ENCODE measurements at regions not wholly inside any gene's neighbourhood (a gene's known extent, or its start where the extent isn't known, plus 50 kb on each side); places are given as distances from the start of the nearest gene placed in this dataset.
A peak's percentile ranks its signal among the peaks of the same experiment; 100 is the strongest.

- Histone ChIP-seq H3K9me3 (ENCODE audit: control insufficient read depth, low read depth, low read length) (no peaks in the 10 kb centered on the region), H3K27ac (ENCODE audit: low read length) (no peak overlapping the region), H3K4me3 (ENCODE audit: low read length) (no peak overlapping the region), H3K27me3 (ENCODE audit: control insufficient read depth, insufficient read depth, low read length) (no peaks in the 10 kb centered on the region), H3K36me3 (ENCODE audit: control insufficient read depth, insufficient read depth, low read length) (no peaks in the 10 kb centered on the region), H3K4me1 (ENCODE audit: control insufficient read depth, insufficient read depth, low read length) (no peaks in the 10 kb centered on the region)
- no peak for DNase-seq
- no CpG with 5 or more reads among the region's 3 CpGs for WGBS (ENCODE audit: insufficient coverage, low lambda C conversion rate)
Observed at GRCh38 chr12:97910559-97910958, 448.0 kb downstream of the RMST start.

GRCh38 chr12:97912943-97913342 lies 450.3 kb downstream of the RMST start:
- Histone ChIP-seq H3K36me3 (ENCODE audit: control insufficient read depth, insufficient read depth, low read length) (no peaks in the 10 kb centered on the region), H3K27ac (ENCODE audit: low read length) (no peak overlapping the region), H3K4me1 (ENCODE audit: control insufficient read depth, insufficient read depth, low read length) (no peaks in the 10 kb centered on the region), H3K9me3 (ENCODE audit: control insufficient read depth, low read depth, low read length) (no peaks in the 10 kb centered on the region), H3K4me3 (ENCODE audit: low read length) (no peak overlapping the region), H3K27me3 (ENCODE audit: control insufficient read depth, insufficient read depth, low read length) (no peaks in the 10 kb centered on the region)
- DNase-seq: no peak
- no CpG with 5 or more reads among the region's 2 CpGs for WGBS (ENCODE audit: insufficient coverage, low lambda C conversion rate)

- DNase-seq: no peak
- Histone ChIP-seq H3K9me3 (ENCODE audit: control insufficient read depth, low read depth, low read length) (no peaks in the 10 kb centered on the region), H3K4me3 (ENCODE audit: low read length) (no peak overlapping the region), H3K4me1 (ENCODE audit: control insufficient read depth, insufficient read depth, low read length) (no peaks in the 10 kb centered on the region), H3K27ac (ENCODE audit: low read length) (no peak overlapping the region), H3K36me3 (ENCODE audit: control insufficient read depth, insufficient read depth, low read length) (no peaks in the 10 kb centered on the region), H3K27me3 (ENCODE audit: control insufficient read depth, insufficient read depth, low read length) (no peaks in the 10 kb centered on the region)
- no CpG with 5 or more reads among the region's 1 CpG for WGBS (ENCODE audit: insufficient coverage, low lambda C conversion rate)
Observed at GRCh38 chr12:97921979-97922722, 459.5 kb downstream of the RMST start.

GRCh38 chr12:97923546-97923945 lies 460.9 kb downstream of the RMST start:
- Histone ChIP-seq H3K4me1 (ENCODE audit: control insufficient read depth, insufficient read depth, low read length) (no peaks in the 10 kb centered on the region), H3K27me3 (ENCODE audit: control insufficient read depth, insufficient read depth, low read length) (no peaks in the 10 kb centered on the region), H3K4me3 (ENCODE audit: low read length) (no peak overlapping the region), H3K36me3 (ENCODE audit: control insufficient read depth, insufficient read depth, low read length) (no peaks in the 10 kb centered on the region), H3K9me3 (ENCODE audit: control insufficient read depth, low read depth, low read length) (no peaks in the 10 kb centered on the region), H3K27ac (ENCODE audit: low read length) (no peak overlapping the region)
- no peak for DNase-seq
- WGBS (ENCODE audit: insufficient coverage, low lambda C conversion rate): no CpG with 5 or more reads among the region's 2 CpGs

- no peaks in the 10 kb centered on the region for H3K36me3 ChIP-seq (ENCODE audit: control insufficient read depth, insufficient read depth, low read length)
- no peak overlapping the region for H3K27ac ChIP-seq (ENCODE audit: low read length)
- no peaks in the 10 kb centered on the region for H3K4me1 ChIP-seq (ENCODE audit: control insufficient read depth, insufficient read depth, low read length)
- WGBS (ENCODE audit: insufficient coverage, low lambda C conversion rate): no CpG with 5 or more reads among the region's 4 CpGs
- no peak for DNase-seq
- no peaks in the 10 kb centered on the region for H3K27me3 ChIP-seq (ENCODE audit: control insufficient read depth, insufficient read depth, low read length)
- no peaks in the 10 kb centered on the region for H3K9me3 ChIP-seq (ENCODE audit: control insufficient read depth, low read depth, low read length)
- no peak overlapping the region for H3K4me3 ChIP-seq (ENCODE audit: low read length)
Observed at GRCh38 chr12:97924122-97924521, 461.5 kb downstream of the RMST start.

- H3K27ac ChIP-seq (ENCODE audit: low read length): no peak overlapping the region
- H3K4me3 ChIP-seq (ENCODE audit: low read length): no peak overlapping the region
- no peaks in the 10 kb centered on the region for H3K9me3 ChIP-seq (ENCODE audit: control insufficient read depth, low read depth, low read length)
- WGBS (ENCODE audit: insufficient coverage, low lambda C conversion rate): no CpG with 5 or more reads among the region's 6 CpGs
- no peaks in the 10 kb centered on the region for H3K27me3 ChIP-seq (ENCODE audit: control insufficient read depth, insufficient read depth, low read length)
- no peaks in the 10 kb centered on the region for H3K4me1 ChIP-seq (ENCODE audit: control insufficient read depth, insufficient read depth, low read length)
- DNase-seq: peak in 1 of 2 donors; percentile 1
- H3K36me3 ChIP-seq (ENCODE audit: control insufficient read depth, insufficient read depth, low read length): no peaks in the 10 kb centered on the region
Observed at GRCh38 chr12:97927977-97928376, 465.4 kb downstream of the RMST start.

GRCh38 chr12:97936165-97936564 lies 473.6 kb downstream of the RMST start:
- WGBS (ENCODE audit: insufficient coverage, low lambda C conversion rate): 33% methylated on average over 1 of the region's 5 CpGs
- H3K27me3 ChIP-seq (ENCODE audit: control insufficient read depth, insufficient read depth, low read length): no peaks in the 10 kb centered on the region

GRCh38 chr12:97938031-97938430 lies 475.4 kb downstream of the RMST start:
- no peak overlapping the region for H3K27ac ChIP-seq (ENCODE audit: low read length)
- H3K4me3 ChIP-seq (ENCODE audit: low read length): no peak overlapping the region
- DNase-seq: no peak
- no peaks in the 10 kb centered on the region for H3K4me1 ChIP-seq (ENCODE audit: control insufficient read depth, insufficient read depth, low read length)
- no peaks in the 10 kb centered on the region for H3K27me3 ChIP-seq (ENCODE audit: control insufficient read depth, insufficient read depth, low read length)
- no peaks in the 10 kb centered on the region for H3K9me3 ChIP-seq (ENCODE audit: control insufficient read depth, low read depth, low read length)
- H3K36me3 ChIP-seq (ENCODE audit: control insufficient read depth, insufficient read depth, low read length): no peaks in the 10 kb centered on the region

More at GRCh38 chr12:97936165-97936564, 473.6 kb downstream of the RMST start:
- Histone ChIP-seq H3K27ac (ENCODE audit: low read length) (no peak overlapping the region), H3K9me3 (ENCODE audit: control insufficient read depth, low read depth, low read length) (no peaks in the 10 kb centered on the region), H3K4me1 (ENCODE audit: control insufficient read depth, insufficient read depth, low read length) (no peaks in the 10 kb centered on the region), H3K4me3 (ENCODE audit: low read length) (no peak overlapping the region), H3K36me3 (ENCODE audit: control insufficient read depth, insufficient read depth, low read length) (no peaks in the 10 kb centered on the region)
- DNase-seq: no peak

GRCh38 chr12:97939156-97939555 lies 476.6 kb downstream of the RMST start:
- WGBS (ENCODE audit: insufficient coverage, low lambda C conversion rate): no CpG with 5 or more reads among the region's 1 CpG
- no peaks in the 10 kb centered on the region for H3K36me3 ChIP-seq (ENCODE audit: control insufficient read depth, insufficient read depth, low read length)
- DNase-seq: no peak
- no peak overlapping the region for H3K4me3 ChIP-seq (ENCODE audit: low read length)
- H3K4me1 ChIP-seq (ENCODE audit: control insufficient read depth, insufficient read depth, low read length): no peaks in the 10 kb centered on the region
- H3K27ac ChIP-seq (ENCODE audit: low read length): no peak overlapping the region
- H3K9me3 ChIP-seq (ENCODE audit: control insufficient read depth, low read depth, low read length): no peaks in the 10 kb centered on the region
- H3K27me3 ChIP-seq (ENCODE audit: control insufficient read depth, insufficient read depth, low read length): no peaks in the 10 kb centered on the region

GRCh38 chr12:97940105-97940504 lies 477.5 kb downstream of the RMST start:
- Histone ChIP-seq H3K9me3 (ENCODE audit: control insufficient read depth, low read depth, low read length) (no peaks in the 10 kb centered on the region), H3K36me3 (ENCODE audit: control insufficient read depth, insufficient read depth, low read length) (no peaks in the 10 kb centered on the region), H3K27ac (ENCODE audit: low read length) (no peak overlapping the region), H3K4me3 (ENCODE audit: low read length) (no peak overlapping the region), H3K27me3 (ENCODE audit: control insufficient read depth, insufficient read depth, low read length) (no peaks in the 10 kb centered on the region), H3K4me1 (ENCODE audit: control insufficient read depth, insufficient read depth, low read length) (no peaks in the 10 kb centered on the region)
- no CpG with 5 or more reads among the region's 1 CpG for WGBS (ENCODE audit: insufficient coverage, low lambda C conversion rate)
- no peak for DNase-seq

- H3K27me3 ChIP-seq (ENCODE audit: control insufficient read depth, insufficient read depth, low read length): no peaks in the 10 kb centered on the region
- 50% methylated on average over 1 of the region's 2 CpGs for WGBS (ENCODE audit: insufficient coverage, low lambda C conversion rate)
- H3K36me3 ChIP-seq (ENCODE audit: control insufficient read depth, insufficient read depth, low read length): no peaks in the 10 kb centered on the region
- no peaks in the 10 kb centered on the region for H3K4me1 ChIP-seq (ENCODE audit: control insufficient read depth, insufficient read depth, low read length)
- no peaks in the 10 kb centered on the region for H3K9me3 ChIP-seq (ENCODE audit: control insufficient read depth, low read depth, low read length)
- no peak overlapping the region for H3K4me3 ChIP-seq (ENCODE audit: low read length)
- DNase-seq: no peak
- no peak overlapping the region for H3K27ac ChIP-seq (ENCODE audit: low read length)
Observed at GRCh38 chr12:97940629-97941028, 478.0 kb downstream of the RMST start.

All from large intestine (tissue), 3 donors.